ENCODE measurements at regions not wholly inside any gene's neighbourhood (a gene's known extent, or its start where the extent isn't known, plus 50 kb on each side); places are given as distances from the start of the nearest gene placed in this dataset.

DNA sequence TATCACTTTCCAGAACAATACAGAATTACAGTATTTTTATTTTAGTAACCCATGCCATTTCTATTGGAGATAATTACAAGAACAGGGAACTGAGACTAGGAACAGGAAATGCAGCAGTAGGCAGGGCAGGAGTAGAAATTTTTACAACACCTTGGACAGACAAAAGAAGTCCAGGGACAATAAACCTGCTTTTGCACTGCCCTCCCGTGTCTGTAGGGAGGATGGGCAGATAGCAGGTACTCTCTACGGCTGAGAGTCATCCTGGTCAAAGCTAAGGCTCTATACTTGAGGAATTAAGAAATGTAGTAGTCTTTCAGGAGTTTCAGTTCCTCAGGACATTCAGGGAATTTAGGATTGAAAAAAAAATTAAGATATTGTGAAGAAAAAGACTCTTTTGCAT lies 63.4 kb downstream of the VAX1 start:
- Histone ChIP-seq H3K27ac (ENCODE audit: low read depth) (no peak overlapping the region), H3K4me2 (no peak overlapping the region), H3K36me3 (ENCODE audit: insufficient read depth) (no peaks in the 10 kb centered on the region), H4K20me1 (replicated peaks; ENCODE audit: insufficient read depth) (no peaks in the 10 kb centered on the region), H3K27me3 (ENCODE audit: insufficient read depth) (no peaks in the 10 kb centered on the region), H3K9me2 (ENCODE audit: insufficient read depth) (no peaks in the 10 kb centered on the region), H2AFZ (no peak overlapping the region), H3F3A (replicated peaks; ENCODE audit: low read depth) (no peaks in the 10 kb centered on the region), H3K4me1 (ENCODE audit: insufficient read depth) (no peaks in the 10 kb centered on the region), H3K4me3 (no peak overlapping the region), H3K79me2 (replicated peaks; ENCODE audit: insufficient read depth) (no peaks in the 10 kb centered on the region)
- peak; percentile 95 for ATAC-seq
- peak; percentile 51 for DNase-seq (ENCODE audit: low spot score)
- no peak for TF ChIP-seq JUNB (IDR thresholded peaks at IDR 0.05; ENCODE audit: unreplicated experiment)
- no peak for TF ChIP-seq ZNF114 (CRISPR knock-in tag; IDR thresholded peaks at IDR 0.05)
- TF ChIP-seq, protein P1, sequence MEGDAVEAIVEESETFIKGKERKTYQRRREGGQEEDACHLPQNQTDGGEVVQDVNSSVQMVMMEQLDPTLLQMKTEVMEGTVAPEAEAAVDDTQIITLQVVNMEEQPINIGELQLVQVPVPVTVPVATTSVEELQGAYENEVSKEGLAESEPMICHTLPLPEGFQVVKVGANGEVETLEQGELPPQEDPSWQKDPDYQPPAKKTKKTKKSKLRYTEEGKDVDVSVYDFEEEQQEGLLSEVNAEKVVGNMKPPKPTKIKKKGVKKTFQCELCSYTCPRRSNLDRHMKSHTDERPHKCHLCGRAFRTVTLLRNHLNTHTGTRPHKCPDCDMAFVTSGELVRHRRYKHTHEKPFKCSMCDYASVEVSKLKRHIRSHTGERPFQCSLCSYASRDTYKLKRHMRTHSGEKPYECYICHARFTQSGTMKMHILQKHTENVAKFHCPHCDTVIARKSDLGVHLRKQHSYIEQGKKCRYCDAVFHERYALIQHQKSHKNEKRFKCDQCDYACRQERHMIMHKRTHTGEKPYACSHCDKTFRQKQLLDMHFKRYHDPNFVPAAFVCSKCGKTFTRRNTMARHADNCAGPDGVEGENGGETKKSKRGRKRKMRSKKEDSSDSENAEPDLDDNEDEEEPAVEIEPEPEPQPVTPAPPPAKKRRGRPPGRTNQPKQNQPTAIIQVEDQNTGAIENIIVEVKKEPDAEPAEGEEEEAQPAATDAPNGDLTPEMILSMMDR (conservative IDR thresholded peaks at IDR 0.05; ENCODE audit: low read depth in 2 of 2), result peak; percentile 34 to 61
- H3K27ac Mint-ChIP-seq, result no peak overlapping the region
- H3K4me3 Mint-ChIP-seq, result no peak overlapping the region
- no peaks in the 10 kb centered on the region for H3K27me3 Mint-ChIP-seq (ENCODE audit: insufficient read depth, low read depth, poor library complexity)
- H3K9me3 Mint-ChIP-seq, result no peaks in the 10 kb centered on the region
- H3K4me1 Mint-ChIP-seq, result peaks cover 3% of the 10 kb centered on the region; the same call in 2 of the 3 replicates
- H3K36me3 Mint-ChIP-seq (ENCODE audit: low read depth), result no peaks in the 10 kb centered on the region

DNA sequence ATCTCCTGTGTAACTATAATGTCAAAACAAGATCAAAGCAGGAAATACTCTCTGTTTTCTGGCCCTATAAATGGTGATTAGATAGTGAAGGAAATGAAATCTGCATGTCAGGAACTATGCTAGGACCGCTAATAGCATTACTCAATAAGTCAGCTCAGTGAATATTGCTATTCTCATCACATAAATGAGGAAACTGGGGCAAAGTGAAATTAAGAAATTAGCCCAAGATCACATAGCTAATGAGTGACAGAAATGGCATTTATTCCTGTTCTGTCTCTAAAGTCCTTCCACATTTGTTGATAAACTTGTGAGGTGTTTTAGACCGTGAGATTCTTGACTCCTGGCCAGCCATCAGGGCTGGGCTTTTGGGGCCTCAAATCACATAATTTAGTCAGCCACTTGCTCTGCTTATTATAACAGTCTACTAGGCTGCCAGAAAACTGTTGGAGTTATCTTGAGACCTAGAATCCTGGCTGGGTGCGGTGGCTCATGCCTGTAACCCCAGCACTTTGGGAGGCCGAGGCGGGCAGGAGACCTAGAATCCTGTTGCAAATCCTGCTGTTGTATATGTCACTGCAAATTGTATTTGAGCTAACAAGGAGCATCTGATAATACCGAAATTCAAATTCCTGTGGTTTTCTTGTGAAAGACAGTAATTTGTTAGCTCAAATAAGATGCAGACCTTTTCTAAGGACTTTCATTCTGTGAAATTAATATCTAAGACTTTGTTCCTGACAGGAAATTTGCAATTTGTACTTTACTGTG lies 66.5 kb upstream of the SHTN1 start:
- Mint-ChIP-seq H3K9me3 (no peaks in the 10 kb centered on the region), H3K4me1 (peaks cover 9% of the 10 kb centered on the region; the same call in 2 of the 3 replicates), H3K27ac (no peak overlapping the region), H3K27me3 (ENCODE audit: insufficient read depth, low read depth, poor library complexity) (no peaks in the 10 kb centered on the region), H3K4me3 (no peak overlapping the region), H3K36me3 (ENCODE audit: low read depth) (no peaks in the 10 kb centered on the region)
- Histone ChIP-seq H3F3A (replicated peaks; ENCODE audit: low read depth) (no peaks in the 10 kb centered on the region), H2AFZ (no peak overlapping the region), H3K27me3 (ENCODE audit: insufficient read depth) (no peaks in the 10 kb centered on the region), H3K9me2 (ENCODE audit: insufficient read depth) (no peaks in the 10 kb centered on the region; the same call in 1 of the 2 replicates), H3K27ac (ENCODE audit: low read depth) (no peak overlapping the region), H3K4me1 (ENCODE audit: insufficient read depth) (no peaks in the 10 kb centered on the region), H3K4me3 (no peak overlapping the region), H3K36me3 (ENCODE audit: insufficient read depth) (no peaks in the 10 kb centered on the region), H4K20me1 (replicated peaks; ENCODE audit: insufficient read depth) (no peaks in the 10 kb centered on the region), H3K79me2 (replicated peaks; ENCODE audit: insufficient read depth) (no peaks in the 10 kb centered on the region), H3K4me2 (no peak overlapping the region)
- ATAC-seq (no peak), DNase-seq (ENCODE audit: low spot score) (no peak)
- TF ChIP-seq CREB1 (CRISPR knock-in tag; IDR thresholded peaks at IDR 0.05; ENCODE audit: low read depth) (no peak), NANOG (IDR thresholded peaks at IDR 0.05; ENCODE audit: borderline replicate concordance) (no peak), ZNF331 (CRISPR knock-in tag; IDR thresholded peaks at IDR 0.05; ENCODE audit: low read depth) (no peak), EZH2 (IDR thresholded peaks at IDR 0.05; ENCODE audit: low read depth, unreplicated experiment) (no peak), ZNF114 (CRISPR knock-in tag; IDR thresholded peaks at IDR 0.05) (no peak), POLR2AphosphoS5 (IDR thresholded peaks at IDR 0.05; ENCODE audit: low read depth) (no peak)
- TF ChIP-seq, protein P2, sequence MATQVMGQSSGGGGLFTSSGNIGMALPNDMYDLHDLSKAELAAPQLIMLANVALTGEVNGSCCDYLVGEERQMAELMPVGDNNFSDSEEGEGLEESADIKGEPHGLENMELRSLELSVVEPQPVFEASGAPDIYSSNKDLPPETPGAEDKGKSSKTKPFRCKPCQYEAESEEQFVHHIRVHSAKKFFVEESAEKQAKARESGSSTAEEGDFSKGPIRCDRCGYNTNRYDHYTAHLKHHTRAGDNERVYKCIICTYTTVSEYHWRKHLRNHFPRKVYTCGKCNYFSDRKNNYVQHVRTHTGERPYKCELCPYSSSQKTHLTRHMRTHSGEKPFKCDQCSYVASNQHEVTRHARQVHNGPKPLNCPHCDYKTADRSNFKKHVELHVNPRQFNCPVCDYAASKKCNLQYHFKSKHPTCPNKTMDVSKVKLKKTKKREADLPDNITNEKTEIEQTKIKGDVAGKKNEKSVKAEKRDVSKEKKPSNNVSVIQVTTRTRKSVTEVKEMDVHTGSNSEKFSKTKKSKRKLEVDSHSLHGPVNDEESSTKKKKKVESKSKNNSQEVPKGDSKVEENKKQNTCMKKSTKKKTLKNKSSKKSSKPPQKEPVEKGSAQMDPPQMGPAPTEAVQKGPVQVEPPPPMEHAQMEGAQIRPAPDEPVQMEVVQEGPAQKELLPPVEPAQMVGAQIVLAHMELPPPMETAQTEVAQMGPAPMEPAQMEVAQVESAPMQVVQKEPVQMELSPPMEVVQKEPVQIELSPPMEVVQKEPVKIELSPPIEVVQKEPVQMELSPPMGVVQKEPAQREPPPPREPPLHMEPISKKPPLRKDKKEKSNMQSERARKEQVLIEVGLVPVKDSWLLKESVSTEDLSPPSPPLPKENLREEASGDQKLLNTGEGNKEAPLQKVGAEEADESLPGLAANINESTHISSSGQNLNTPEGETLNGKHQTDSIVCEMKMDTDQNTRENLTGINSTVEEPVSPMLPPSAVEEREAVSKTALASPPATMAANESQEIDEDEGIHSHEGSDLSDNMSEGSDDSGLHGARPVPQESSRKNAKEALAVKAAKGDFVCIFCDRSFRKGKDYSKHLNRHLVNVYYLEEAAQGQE (IDR thresholded peaks at IDR 0.05; ENCODE audit: unreplicated experiment), result no peak
- TF ChIP-seq, protein P1 (conservative IDR thresholded peaks at IDR 0.05; ENCODE audit: low read depth in 2 of 2), result no peak
- TF ChIP-seq, protein P3, sequence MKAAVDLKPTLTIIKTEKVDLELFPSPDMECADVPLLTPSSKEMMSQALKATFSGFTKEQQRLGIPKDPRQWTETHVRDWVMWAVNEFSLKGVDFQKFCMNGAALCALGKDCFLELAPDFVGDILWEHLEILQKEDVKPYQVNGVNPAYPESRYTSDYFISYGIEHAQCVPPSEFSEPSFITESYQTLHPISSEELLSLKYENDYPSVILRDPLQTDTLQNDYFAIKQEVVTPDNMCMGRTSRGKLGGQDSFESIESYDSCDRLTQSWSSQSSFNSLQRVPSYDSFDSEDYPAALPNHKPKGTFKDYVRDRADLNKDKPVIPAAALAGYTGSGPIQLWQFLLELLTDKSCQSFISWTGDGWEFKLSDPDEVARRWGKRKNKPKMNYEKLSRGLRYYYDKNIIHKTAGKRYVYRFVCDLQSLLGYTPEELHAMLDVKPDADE (IDR thresholded peaks at IDR 0.05), result no peak

Measured in GM23338 (cell line).